ENCODE measurements at regions not wholly inside any gene's neighbourhood (a gene's known extent, or its start where the extent isn't known, plus 50 kb on each side); places are given as distances from the start of the nearest gene placed in this dataset.

- TF ChIP-seq EZH2 (IDR thresholded peaks at IDR 0.05; ENCODE audit: insufficient read depth, poor library complexity, severe bottlenecking) (no peak), EZH2phosphoT487 (IDR thresholded peaks at IDR 0.05; ENCODE audit: insufficient read depth, low read depth) (no peak)
These were observed 109.2 kb downstream of the CCT6B start for GRCh38 chr17:34851961-34852540.
